Astrocyte (in vitro differentiated cells and primary cell): ENCODE measurements at regions not wholly inside any gene's neighbourhood (a gene's known extent, or its start where the extent isn't known, plus 50 kb on each side); places are given as distances from the start of the nearest gene placed in this dataset.

Source experiments
- DNase-seq: peaks from one replicate; pipeline ENCODE4 v3.0.0-alpha.2; 2010; ENCODE audit warnings: low read depth
- FAIRE-seq: peaks from 2 replicates; lab custom pipeline; 2011; peaks lifted over from hg19 to GRCh38; lab: Jason Lieb, UNC
- H2AFZ ChIP-seq: 2 replicates; pipeline ENCODE4 v1.6.0; 2012; ENCODE audit warnings: low read depth, low read length, inconsistent platforms
- H3K27ac ChIP-seq: 2 replicates; pipeline ENCODE4 v1.5.1; 2011; ENCODE audit warnings: low read depth, low read length, inconsistent platforms
- H3K27me3 ChIP-seq: 2 replicates; pipeline ENCODE4 v1.6.0; 2011; ENCODE audit warnings: low read length, inconsistent platforms; ENCODE audit not compliant: insufficient read depth
- H3K36me3 ChIP-seq: 2 replicates; pipeline ENCODE4 v1.5.1; 2011; ENCODE audit warnings: low read length, inconsistent platforms; ENCODE audit not compliant: insufficient read depth
- H3K4me1 ChIP-seq: 2 replicates; pipeline ENCODE4 v1.5.1; 2011; ENCODE audit warnings: low read length, inconsistent platforms; ENCODE audit not compliant: insufficient read depth
- H3K4me2 ChIP-seq: 2 replicates; pipeline ENCODE4 v1.6.0; 2012; ENCODE audit warnings: low read length, inconsistent platforms
- H3K4me3 ChIP-seq: 2 replicates; pipeline ENCODE4 v1.5.1; 2011; ENCODE audit warnings: low read depth, mild to moderate bottlenecking, low read length, inconsistent platforms; ENCODE audit not compliant: insufficient read depth
- H3K79me2 ChIP-seq: 2 replicates; pipeline ENCODE4 v1.6.0; 2012; ENCODE audit warnings: mild to moderate bottlenecking, low read length, inconsistent platforms; ENCODE audit not compliant: insufficient read depth
- H3K9ac ChIP-seq: 2 replicates; pipeline ENCODE4 v1.6.0; 2012; ENCODE audit warnings: mild to moderate bottlenecking, low read length, inconsistent platforms
- H3K9me3 ChIP-seq: 2 replicates; pipeline ENCODE4 v1.5.1; 2012; ENCODE audit warnings: low read depth, mild to moderate bottlenecking, low read length, inconsistent platforms; ENCODE audit not compliant: insufficient read depth
- H4K20me1 ChIP-seq: 2 replicates; pipeline ENCODE4 v1.6.0; 2012; ENCODE audit warnings: low read length, inconsistent platforms; ENCODE audit not compliant: insufficient read depth
- H3K27ac Mint-ChIP-seq: one replicate; pipeline ENCODE4 v1.8.0; 2021; ENCODE audit warnings: mild to moderate bottlenecking, mixed read lengths; ENCODE audit not compliant: unreplicated experiment
- H3K27me3 Mint-ChIP-seq: one replicate; pipeline ENCODE4 v1.8.0; 2021; ENCODE audit warnings: low read depth, mixed read lengths; ENCODE audit not compliant: unreplicated experiment
- H3K36me3 Mint-ChIP-seq: one replicate; pipeline ENCODE4 v1.8.0; 2021; ENCODE audit warnings: low read depth, mixed read lengths; ENCODE audit not compliant: unreplicated experiment
- H3K4me1 Mint-ChIP-seq: one replicate; pipeline ENCODE4 v1.8.0; 2021; ENCODE audit warnings: low read depth, mixed read lengths; ENCODE audit not compliant: unreplicated experiment
- H3K4me3 Mint-ChIP-seq: one replicate; pipeline ENCODE4 v1.8.0; 2021; ENCODE audit warnings: mild to moderate bottlenecking, moderate library complexity, mixed read lengths; ENCODE audit not compliant: unreplicated experiment
- H3K9me3 Mint-ChIP-seq: one replicate; pipeline ENCODE4 v1.8.0; 2021; ENCODE audit warnings: mild to moderate bottlenecking, mixed read lengths; ENCODE audit not compliant: unreplicated experiment
- CTCF ChIP-seq: IDR thresholded peaks from 2 replicates; pipeline ENCODE4 v1.5.1; 2011; ENCODE audit warnings: low read depth, mild to moderate bottlenecking, inconsistent platforms, low read length, moderate library complexity; ENCODE audit not compliant: insufficient read depth
- EZH2 ChIP-seq: IDR thresholded peaks from 2 replicates; pipeline ENCODE4 v1.6.1; 2012; ENCODE audit warnings: mild to moderate bottlenecking, low read length, inconsistent platforms; ENCODE audit not compliant: insufficient read depth

GRCh38 chrX:43316146-43316545 lies 340.0 kb upstream of the MAOA start:
- TF ChIP-seq CTCF: no peak
- no peak for TF ChIP-seq EZH2
- no peak overlapping the region for H3K4me3 Mint-ChIP-seq
- Histone ChIP-seq H2AFZ (no peak overlapping the region), H3K36me3 (no peaks in the 10 kb centered on the region), H3K4me2 (no peak overlapping the region), H3K9ac (no peak overlapping the region), H3K9me3 (no peaks in the 10 kb centered on the region), H3K27me3 (no peaks in the 10 kb centered on the region), H4K20me1 (no peaks in the 10 kb centered on the region), H3K27ac (no peak overlapping the region), H3K4me3 (no peak overlapping the region), H3K4me1 (no peaks in the 10 kb centered on the region), H3K79me2 (no peaks in the 10 kb centered on the region)
- no peaks in the 10 kb centered on the region for H3K9me3 Mint-ChIP-seq
- FAIRE-seq (no peak), DNase-seq (no peak)
- H3K27ac Mint-ChIP-seq: no peak overlapping the region
- no peaks in the 10 kb centered on the region for H3K27me3 Mint-ChIP-seq
- H3K4me1 Mint-ChIP-seq: no peaks in the 10 kb centered on the region
- no peaks in the 10 kb centered on the region for H3K36me3 Mint-ChIP-seq

- no peak for DNase-seq
- Mint-ChIP-seq H3K9me3 (peaks cover 3% of the 10 kb centered on the region), H3K27ac (no peak overlapping the region), H3K4me1 (no peaks in the 10 kb centered on the region), H3K4me3 (no peak overlapping the region), H3K27me3 (no peaks in the 10 kb centered on the region), H3K36me3 (no peaks in the 10 kb centered on the region)
- Histone ChIP-seq H4K20me1 (no peaks in the 10 kb centered on the region), H3K27me3 (no peaks in the 10 kb centered on the region), H3K9me3 (no peaks in the 10 kb centered on the region), H3K4me2 (no peak overlapping the region), H3K9ac (no peak overlapping the region), H3K4me1 (no peaks in the 10 kb centered on the region), H3K79me2 (no peaks in the 10 kb centered on the region), H2AFZ (no peak overlapping the region), H3K36me3 (no peaks in the 10 kb centered on the region), H3K27ac (no peak overlapping the region), H3K4me3 (no peak overlapping the region)
- TF ChIP-seq EZH2 (no peak), CTCF (no peak)
- FAIRE-seq: no peak
Observed at GRCh38 chrX:43317378-43317777, 338.7 kb upstream of the MAOA start.

- H3K4me1 Mint-ChIP-seq: no peaks in the 10 kb centered on the region
- no peaks in the 10 kb centered on the region for H3K36me3 Mint-ChIP-seq
- H3K27me3 ChIP-seq: no peaks in the 10 kb centered on the region
- H3K27ac ChIP-seq: no peak overlapping the region
- DNase-seq: no peak
- H3K36me3 ChIP-seq: no peaks in the 10 kb centered on the region
- H3K27ac Mint-ChIP-seq: no peak overlapping the region
- no peak for TF ChIP-seq CTCF
- no peak for TF ChIP-seq EZH2
- H4K20me1 ChIP-seq: no peaks in the 10 kb centered on the region
- no peak overlapping the region for H3K4me3 ChIP-seq
- no peaks in the 10 kb centered on the region for H3K9me3 ChIP-seq
- no peak overlapping the region for H3K4me2 ChIP-seq
- no peaks in the 10 kb centered on the region for H3K4me1 ChIP-seq
- FAIRE-seq: no peak
- H3K9ac ChIP-seq: no peak overlapping the region
- no peaks in the 10 kb centered on the region for H3K27me3 Mint-ChIP-seq
- no peaks in the 10 kb centered on the region for H3K79me2 ChIP-seq
- H3K9me3 Mint-ChIP-seq: peaks cover 5% of the 10 kb centered on the region
- no peak overlapping the region for H3K4me3 Mint-ChIP-seq
- H2AFZ ChIP-seq: no peak overlapping the region
Observed at GRCh38 chrX:43328358-43328946, 327.6 kb upstream of the MAOA start.
